ENCODE measurements at regions not wholly inside any gene's neighbourhood (a gene's known extent, or its start where the extent isn't known, plus 50 kb on each side); places are given as distances from the start of the nearest gene placed in this dataset.
A peak's percentile ranks its signal among the peaks of the same experiment; 100 is the strongest.

- DNase-seq = no peak
- Histone ChIP-seq H3K23ac (ENCODE audit: low read length) (no peak overlapping the region), H3K36me3 (ENCODE audit: control insufficient read depth, insufficient read depth, low read length) (no peaks in the 10 kb centered on the region), H2BK5ac (ENCODE audit: low read length) (no peak overlapping the region), H3K4me3 (ENCODE audit: low read length) (no peak overlapping the region), H3K9ac (ENCODE audit: low read length) (no peak overlapping the region), H3K79me2 (ENCODE audit: control insufficient read depth, insufficient read depth, low read length) (no peaks in the 10 kb centered on the region), H3K4ac (ENCODE audit: low read depth, low read length) (no peak overlapping the region), H2BK15ac (replicated peaks; ENCODE audit: low read depth) (no peak overlapping the region), H3K4me2 (ENCODE audit: low read length) (no peak overlapping the region), H3K18ac (ENCODE audit: low read length) (no peak overlapping the region), H2BK120ac (ENCODE audit: low read depth, low read length) (no peak overlapping the region), H4K5ac (ENCODE audit: low read length) (no peak overlapping the region), H3K79me1 (ENCODE audit: low read length) (no peaks in the 10 kb centered on the region), H3K56ac (ENCODE audit: low read length) (no peak overlapping the region), H2AK5ac (ENCODE audit: low read length) (no peak overlapping the region), H3K27me3 (ENCODE audit: insufficient read depth, low read length, poor library complexity) (no peaks in the 10 kb centered on the region), H3K4me1 (ENCODE audit: control insufficient read depth, low read depth, low read length) (no peaks in the 10 kb centered on the region), H3K27ac (ENCODE audit: low read depth, low read length) (no peak overlapping the region), H4K8ac (ENCODE audit: low read depth, low read length) (no peak overlapping the region)
- WGBS (ENCODE audit: extremely low coverage, insufficient coverage, low lambda C conversion rate) = no CpG with 5 or more reads among the region's 2 CpGs
Observed at GRCh38 chr15:92224843-92225242, 168.8 kb upstream of the ST8SIA2 start.

- H3K36me3 ChIP-seq (ENCODE audit: control insufficient read depth, insufficient read depth, low read length) = no peaks in the 10 kb centered on the region
- H3K27ac ChIP-seq (ENCODE audit: low read depth, low read length) = no peak overlapping the region
- H3K4ac ChIP-seq (ENCODE audit: low read depth, low read length) = no peak overlapping the region
- H3K9ac ChIP-seq (ENCODE audit: low read length) = no peak overlapping the region
- H3K18ac ChIP-seq (ENCODE audit: low read length) = no peak overlapping the region
- H3K4me3 ChIP-seq (ENCODE audit: low read length) = no peak overlapping the region
- no peak overlapping the region for H2AK5ac ChIP-seq (ENCODE audit: low read length)
- H2BK15ac ChIP-seq (replicated peaks; ENCODE audit: low read depth) = no peak overlapping the region
- DNase-seq = peak; percentile 71
- H2BK5ac ChIP-seq (ENCODE audit: low read length) = no peak overlapping the region
- H3K4me2 ChIP-seq (ENCODE audit: low read length) = no peak overlapping the region
- H3K23ac ChIP-seq (ENCODE audit: low read length) = no peak overlapping the region
- H3K4me1 ChIP-seq (ENCODE audit: control insufficient read depth, low read depth, low read length) = no peaks in the 10 kb centered on the region
- H3K27me3 ChIP-seq (ENCODE audit: insufficient read depth, low read length, poor library complexity) = no peaks in the 10 kb centered on the region
- H3K56ac ChIP-seq (ENCODE audit: low read length) = no peak overlapping the region
- H3K79me1 ChIP-seq (ENCODE audit: low read length) = no peaks in the 10 kb centered on the region
- H3K79me2 ChIP-seq (ENCODE audit: control insufficient read depth, insufficient read depth, low read length) = no peaks in the 10 kb centered on the region
- no peak overlapping the region for H2BK120ac ChIP-seq (ENCODE audit: low read depth, low read length)
- H4K8ac ChIP-seq (ENCODE audit: low read depth, low read length) = no peak overlapping the region
- H4K5ac ChIP-seq (ENCODE audit: low read length) = no peak overlapping the region
- no CpG with 5 or more reads among the region's 6 CpGs for WGBS (ENCODE audit: extremely low coverage, insufficient coverage, low lambda C conversion rate)
Observed at GRCh38 chr15:92226020-92226612, 167.6 kb upstream of the ST8SIA2 start.

- no peak overlapping the region for H2BK5ac ChIP-seq (ENCODE audit: low read length)
- H3K36me3 ChIP-seq (ENCODE audit: control insufficient read depth, insufficient read depth, low read length) = no peaks in the 10 kb centered on the region
- H3K4me3 ChIP-seq (ENCODE audit: low read length) = no peak overlapping the region
- no peak for DNase-seq
- no peaks in the 10 kb centered on the region for H3K27me3 ChIP-seq (ENCODE audit: insufficient read depth, low read length, poor library complexity)
- H3K4ac ChIP-seq (ENCODE audit: low read depth, low read length) = no peak overlapping the region
- H2BK120ac ChIP-seq (ENCODE audit: low read depth, low read length) = no peak overlapping the region
- no peaks in the 10 kb centered on the region for H3K79me2 ChIP-seq (ENCODE audit: control insufficient read depth, insufficient read depth, low read length)
- H3K4me2 ChIP-seq (ENCODE audit: low read length) = no peak overlapping the region
- no peaks in the 10 kb centered on the region for H3K4me1 ChIP-seq (ENCODE audit: control insufficient read depth, low read depth, low read length)
- H3K18ac ChIP-seq (ENCODE audit: low read length) = no peak overlapping the region
- no peak overlapping the region for H2AK5ac ChIP-seq (ENCODE audit: low read length)
- no peak overlapping the region for H4K8ac ChIP-seq (ENCODE audit: low read depth, low read length)
- H3K9ac ChIP-seq (ENCODE audit: low read length) = no peak overlapping the region
- H3K79me1 ChIP-seq (ENCODE audit: low read length) = no peaks in the 10 kb centered on the region
- WGBS (ENCODE audit: extremely low coverage, insufficient coverage, low lambda C conversion rate) = no CpG with 5 or more reads among the region's 2 CpGs
- no peak overlapping the region for H4K5ac ChIP-seq (ENCODE audit: low read length)
- H3K23ac ChIP-seq (ENCODE audit: low read length) = no peak overlapping the region
- H3K56ac ChIP-seq (ENCODE audit: low read length) = no peak overlapping the region
- no peak overlapping the region for H3K27ac ChIP-seq (ENCODE audit: low read depth, low read length)
- no peak overlapping the region for H2BK15ac ChIP-seq (replicated peaks; ENCODE audit: low read depth)
Observed at GRCh38 chr15:92228830-92229229, 164.9 kb upstream of the ST8SIA2 start.

- no peak overlapping the region for H3K23ac ChIP-seq (ENCODE audit: low read length)
- no peak overlapping the region for H2BK15ac ChIP-seq (replicated peaks; ENCODE audit: low read depth)
- no peak overlapping the region for H3K18ac ChIP-seq (ENCODE audit: low read length)
- no peaks in the 10 kb centered on the region for H3K79me1 ChIP-seq (ENCODE audit: low read length)
- no peak overlapping the region for H3K56ac ChIP-seq (ENCODE audit: low read length)
- H3K27ac ChIP-seq (ENCODE audit: low read depth, low read length) = no peak overlapping the region
- no peak overlapping the region for H3K4ac ChIP-seq (ENCODE audit: low read depth, low read length)
- H4K5ac ChIP-seq (ENCODE audit: low read length) = no peak overlapping the region
- DNase-seq = no peak
- no peak overlapping the region for H3K9ac ChIP-seq (ENCODE audit: low read length)
- no peaks in the 10 kb centered on the region for H3K27me3 ChIP-seq (ENCODE audit: insufficient read depth, low read length, poor library complexity)
- H3K36me3 ChIP-seq (ENCODE audit: control insufficient read depth, insufficient read depth, low read length) = no peaks in the 10 kb centered on the region
- H3K79me2 ChIP-seq (ENCODE audit: control insufficient read depth, insufficient read depth, low read length) = no peaks in the 10 kb centered on the region
- H4K8ac ChIP-seq (ENCODE audit: low read depth, low read length) = no peak overlapping the region
- no peak overlapping the region for H2BK120ac ChIP-seq (ENCODE audit: low read depth, low read length)
- H2AK5ac ChIP-seq (ENCODE audit: low read length) = no peak overlapping the region
- H2BK5ac ChIP-seq (ENCODE audit: low read length) = no peak overlapping the region
- WGBS (ENCODE audit: extremely low coverage, insufficient coverage, low lambda C conversion rate) = no CpG with 5 or more reads among the region's 4 CpGs
- H3K4me2 ChIP-seq (ENCODE audit: low read length) = no peak overlapping the region
- no peak overlapping the region for H3K4me3 ChIP-seq (ENCODE audit: low read length)
- no peaks in the 10 kb centered on the region for H3K4me1 ChIP-seq (ENCODE audit: control insufficient read depth, low read depth, low read length)
Observed at GRCh38 chr15:92231461-92231860, 162.2 kb upstream of the ST8SIA2 start.

- H3K4me3 ChIP-seq (ENCODE audit: low read length) = no peak overlapping the region
- no peak overlapping the region for H3K27ac ChIP-seq (ENCODE audit: low read depth, low read length)
- H2BK15ac ChIP-seq (replicated peaks; ENCODE audit: low read depth) = no peak overlapping the region
- no CpG with 5 or more reads among the region's 7 CpGs for WGBS (ENCODE audit: extremely low coverage, insufficient coverage, low lambda C conversion rate)
- H3K27me3 ChIP-seq (ENCODE audit: insufficient read depth, low read length, poor library complexity) = no peaks in the 10 kb centered on the region
- H4K8ac ChIP-seq (ENCODE audit: low read depth, low read length) = no peak overlapping the region
- no peaks in the 10 kb centered on the region for H3K79me1 ChIP-seq (ENCODE audit: low read length)
- H3K23ac ChIP-seq (ENCODE audit: low read length) = no peak overlapping the region
- H3K4me1 ChIP-seq (ENCODE audit: control insufficient read depth, low read depth, low read length) = no peaks in the 10 kb centered on the region
- H3K79me2 ChIP-seq (ENCODE audit: control insufficient read depth, insufficient read depth, low read length) = no peaks in the 10 kb centered on the region
- H2BK120ac ChIP-seq (ENCODE audit: low read depth, low read length) = no peak overlapping the region
- H3K4me2 ChIP-seq (ENCODE audit: low read length) = no peak overlapping the region
- DNase-seq = no peak
- H2BK5ac ChIP-seq (ENCODE audit: low read length) = no peak overlapping the region
- no peaks in the 10 kb centered on the region for H3K36me3 ChIP-seq (ENCODE audit: control insufficient read depth, insufficient read depth, low read length)
- no peak overlapping the region for H3K9ac ChIP-seq (ENCODE audit: low read length)
- no peak overlapping the region for H2AK5ac ChIP-seq (ENCODE audit: low read length)
- no peak overlapping the region for H3K18ac ChIP-seq (ENCODE audit: low read length)
- no peak overlapping the region for H3K4ac ChIP-seq (ENCODE audit: low read depth, low read length)
- no peak overlapping the region for H3K56ac ChIP-seq (ENCODE audit: low read length)
- H4K5ac ChIP-seq (ENCODE audit: low read length) = no peak overlapping the region
Observed at GRCh38 chr15:92232317-92232716, 161.4 kb upstream of the ST8SIA2 start.

GRCh38 chr15:92232876-92233275 lies 160.8 kb upstream of the ST8SIA2 start:
- Histone ChIP-seq H2AK5ac (ENCODE audit: low read length) (no peak overlapping the region), H3K4me2 (ENCODE audit: low read length) (no peak overlapping the region), H3K79me1 (ENCODE audit: low read length) (no peaks in the 10 kb centered on the region), H2BK120ac (ENCODE audit: low read depth, low read length) (no peak overlapping the region), H3K18ac (ENCODE audit: low read length) (no peak overlapping the region), H2BK15ac (replicated peaks; ENCODE audit: low read depth) (no peak overlapping the region), H4K5ac (ENCODE audit: low read length) (no peak overlapping the region), H2BK5ac (ENCODE audit: low read length) (no peak overlapping the region), H3K27ac (ENCODE audit: low read depth, low read length) (no peak overlapping the region), H3K9ac (ENCODE audit: low read length) (no peak overlapping the region), H3K23ac (ENCODE audit: low read length) (no peak overlapping the region), H3K4me1 (ENCODE audit: control insufficient read depth, low read depth, low read length) (no peaks in the 10 kb centered on the region), H3K79me2 (ENCODE audit: control insufficient read depth, insufficient read depth, low read length) (no peaks in the 10 kb centered on the region), H4K8ac (ENCODE audit: low read depth, low read length) (no peak overlapping the region), H3K4me3 (ENCODE audit: low read length) (no peak overlapping the region), H3K27me3 (ENCODE audit: insufficient read depth, low read length, poor library complexity) (no peaks in the 10 kb centered on the region), H3K36me3 (ENCODE audit: control insufficient read depth, insufficient read depth, low read length) (no peaks in the 10 kb centered on the region), H3K56ac (ENCODE audit: low read length) (no peak overlapping the region), H3K4ac (ENCODE audit: low read depth, low read length) (no peak overlapping the region)
- no CpG with 5 or more reads among the region's 1 CpG for WGBS (ENCODE audit: extremely low coverage, insufficient coverage, low lambda C conversion rate)
- DNase-seq = no peak

Data from mesendoderm (in vitro differentiated cells).